Karpas-422 (cell line): ENCODE measurements at regions not wholly inside any gene's neighbourhood (a gene's known extent, or its start where the extent isn't known, plus 50 kb on each side); places are given as distances from the start of the nearest gene placed in this dataset.
"Not testable (repeated sequence)": the region's sequence is repeated elsewhere in the genome, so short reads cannot be mapped to it uniquely, and the experiment has no call there.

Source experiments
- DNase-seq: peaks from one replicate; pipeline ENCODE4 v3.0.0-alpha.2; 2015
- H2AFZ ChIP-seq: fragments of 200-600 bp; sonication (generic); 2 replicates; pipeline ENCODE4 v1.6.1; 2014; ENCODE audit warnings: antibody characterized with exemption, low read length, mixed read lengths
- H3K27ac ChIP-seq: fragments of 200-600 bp; sonication (generic); 2 replicates; pipeline ENCODE4 v1.5.1; 2014; ENCODE audit warnings: mild to moderate bottlenecking, low read length, moderate library complexity
- H3K27me3 ChIP-seq: fragments of 200-600 bp; sonication (generic); 2 replicates; pipeline ENCODE4 v1.6.1; 2014; ENCODE audit warnings: low read length, mixed read lengths
- H3K36me3 ChIP-seq: fragments of 200-600 bp; sonication (generic); 2 replicates; pipeline ENCODE4 v1.6.1; 2014; ENCODE audit warnings: low read length, mixed read lengths; ENCODE audit not compliant: insufficient read depth
- H3K4me1 ChIP-seq: fragments of 200-600 bp; sonication (generic); 2 replicates; pipeline ENCODE4 v1.6.1; 2014; ENCODE audit warnings: mild to moderate bottlenecking, low read length, mixed read lengths
- H3K4me2 ChIP-seq: fragments of 200-600 bp; sonication (generic); 2 replicates; pipeline ENCODE4 v1.6.1; 2014; ENCODE audit warnings: low read length, low read depth, mild to moderate bottlenecking; ENCODE audit not compliant: poor library complexity, severe bottlenecking
- H3K4me3 ChIP-seq: fragments of 200-600 bp; sonication (generic); 2 replicates; pipeline ENCODE4 v1.5.1; 2014; ENCODE audit warnings: mild to moderate bottlenecking, antibody characterized with exemption, low read length, mixed read lengths
- H3K79me2 ChIP-seq: fragments of 200-600 bp; sonication (generic); 2 replicates; pipeline ENCODE4 v1.6.1; 2014; ENCODE audit warnings: mild to moderate bottlenecking, low read length, mixed read lengths
- H3K9ac ChIP-seq: fragments of 200-600 bp; sonication (generic); 2 replicates; pipeline ENCODE4 v1.6.0; 2014; ENCODE audit warnings: low read length
- H3K9me2 ChIP-seq: fragments of 200-600 bp; sonication (generic), shearing (Covaris generic); replicated peaks from 2 replicates; pipeline ENCODE4 v1.6.0; 2014; ENCODE audit warnings: mild to moderate bottlenecking, low read length, moderate library complexity; ENCODE audit not compliant: insufficient read depth
- H3K9me3 ChIP-seq: fragments of 300-700, 200-600 bp; sonication (generic); 2 replicates; pipeline ENCODE4 v1.6.1; 2014; ENCODE audit warnings: low read length, mixed read lengths
- H4K20me1 ChIP-seq: fragments of 200-600 bp; sonication (generic); 2 replicates; pipeline ENCODE4 v1.6.1; 2014; ENCODE audit warnings: mild to moderate bottlenecking, antibody characterized with exemption, low read length, low read depth; ENCODE audit not compliant: insufficient read depth

GRCh38 chr11:81227409-81227808 is 1506.3 kb downstream of the FAM181B start:
- not testable (repeated sequence) for H3K4me3 ChIP-seq, H3K9me2 ChIP-seq, DNase-seq, H3K36me3 ChIP-seq, H3K4me1 ChIP-seq, H3K9me3 ChIP-seq, H3K27me3 ChIP-seq, H4K20me1 ChIP-seq, H3K79me2 ChIP-seq, H3K9ac ChIP-seq, H3K27ac ChIP-seq, H3K4me2 ChIP-seq, H2AFZ ChIP-seq

GRCh38 chr11:81224396-81224795 is 1509.3 kb downstream of the FAM181B start:
- Histone ChIP-seq H3K27me3 (no peaks in the 10 kb centered on the region), H3K36me3 (no peaks in the 10 kb centered on the region), H3K9ac (no peak overlapping the region), H3K4me2 (no peak overlapping the region), H2AFZ (no peak overlapping the region), H3K9me2 (no peaks in the 10 kb centered on the region; the same call in 1 of the 2 replicates), H3K27ac (no peak overlapping the region), H3K9me3 (no peaks in the 10 kb centered on the region), H3K79me2 (no peaks in the 10 kb centered on the region), H4K20me1 (no peaks in the 10 kb centered on the region), H3K4me1 (no peaks in the 10 kb centered on the region), H3K4me3 (no peak overlapping the region)
- no peak for DNase-seq

- no peaks in the 10 kb centered on the region; the same call in 1 of the 2 replicates for H3K9me2 ChIP-seq
- H3K4me3 ChIP-seq, result no peak overlapping the region
- no peaks in the 10 kb centered on the region for H3K4me1 ChIP-seq
- no peak overlapping the region for H2AFZ ChIP-seq
- no peak overlapping the region for H3K27ac ChIP-seq
- DNase-seq, result no peak
- no peaks in the 10 kb centered on the region for H4K20me1 ChIP-seq
- H3K79me2 ChIP-seq, result no peaks in the 10 kb centered on the region
- no peak overlapping the region for H3K4me2 ChIP-seq
- no peak overlapping the region for H3K9ac ChIP-seq
- no peaks in the 10 kb centered on the region for H3K27me3 ChIP-seq
- H3K36me3 ChIP-seq, result no peaks in the 10 kb centered on the region
- no peaks in the 10 kb centered on the region for H3K9me3 ChIP-seq
Measured at GRCh38 chr11:81222491-81222890, 1511.2 kb downstream of the FAM181B start.

GRCh38 chr11:81220146-81220895 is 1513.3 kb downstream of the FAM181B start:
- H3K4me3 ChIP-seq, result no peak overlapping the region

GRCh38 chr11:81219661-81220060 is 1514.0 kb downstream of the FAM181B start:
- Histone ChIP-seq H3K4me1 (no peaks in the 10 kb centered on the region), H3K4me2 (no peak overlapping the region), H3K9me3 (no peaks in the 10 kb centered on the region; the same call in 1 of the 2 replicates), H3K9me2 (no peaks in the 10 kb centered on the region), H3K79me2 (no peaks in the 10 kb centered on the region), H3K36me3 (no peaks in the 10 kb centered on the region), H4K20me1 (no peaks in the 10 kb centered on the region), H3K9ac (no peak overlapping the region), H3K4me3 (no peak overlapping the region), H3K27ac (no peak overlapping the region), H3K27me3 (no peaks in the 10 kb centered on the region), H2AFZ (no peak overlapping the region)
- DNase-seq, result no peak

More at GRCh38 chr11:81220146-81220895, 1513.3 kb downstream of the FAM181B start:
- Histone ChIP-seq H3K9ac (no peak overlapping the region), H3K79me2 (no peaks in the 10 kb centered on the region), H3K4me1 (no peaks in the 10 kb centered on the region), H4K20me1 (no peaks in the 10 kb centered on the region), H3K9me3 (no peaks in the 10 kb centered on the region; the same call in 1 of the 2 replicates), H3K4me2 (no peak overlapping the region), H3K36me3 (no peaks in the 10 kb centered on the region), H2AFZ (no peak overlapping the region), H3K27ac (no peak overlapping the region), H3K9me2 (no peaks in the 10 kb centered on the region), H3K27me3 (no peaks in the 10 kb centered on the region)
- no peak for DNase-seq

GRCh38 chr11:81218440-81218839 is 1515.2 kb downstream of the FAM181B start:
- no peak overlapping the region for H3K27ac ChIP-seq
- H3K9ac ChIP-seq, result no peak overlapping the region
- H3K9me2 ChIP-seq, result no peaks in the 10 kb centered on the region

GRCh38 chr11:81211050-81211449 is 1522.6 kb downstream of the FAM181B start:
- peaks cover 13% of the 10 kb centered on the region; the same call in 1 of the 2 replicates for H3K9me3 ChIP-seq
- no peak overlapping the region for H3K4me2 ChIP-seq
- H4K20me1 ChIP-seq, result no peaks in the 10 kb centered on the region
- no peaks in the 10 kb centered on the region for H3K27me3 ChIP-seq
- no peak overlapping the region for H3K9ac ChIP-seq
- H3K9me2 ChIP-seq, result 0 out of 2 replicates have a peak, but pooled peaks cover 7% of the 10 kb centered on the region
- no peaks in the 10 kb centered on the region for H3K79me2 ChIP-seq
- H3K4me1 ChIP-seq, result no peaks in the 10 kb centered on the region
- H2AFZ ChIP-seq, result no peak overlapping the region
- no peak for DNase-seq
- no peaks in the 10 kb centered on the region for H3K36me3 ChIP-seq
- H3K4me3 ChIP-seq, result no peak overlapping the region
- H3K27ac ChIP-seq, result no peak overlapping the region

More at GRCh38 chr11:81218440-81218839, 1515.2 kb downstream of the FAM181B start:
- Histone ChIP-seq H3K36me3 (no peaks in the 10 kb centered on the region), H3K79me2 (no peaks in the 10 kb centered on the region), H3K4me3 (no peak overlapping the region), H3K4me1 (no peaks in the 10 kb centered on the region), H4K20me1 (no peaks in the 10 kb centered on the region), H3K4me2 (no peak overlapping the region), H3K27me3 (no peaks in the 10 kb centered on the region), H3K9me3 (no peaks in the 10 kb centered on the region; the same call in 1 of the 2 replicates), H2AFZ (no peak overlapping the region)
- DNase-seq, result no peak

- Histone ChIP-seq H3K4me3 (no peak overlapping the region), H3K36me3 (no peaks in the 10 kb centered on the region), H3K4me2 (no peak overlapping the region), H3K79me2 (no peaks in the 10 kb centered on the region), H2AFZ (no peak overlapping the region), H4K20me1 (no peaks in the 10 kb centered on the region), H3K27ac (no peak overlapping the region), H3K9ac (no peak overlapping the region), H3K27me3 (no peaks in the 10 kb centered on the region), H3K4me1 (no peaks in the 10 kb centered on the region), H3K9me2 (0 out of 2 replicates have a peak, but pooled peaks cover 7% of the 10 kb centered on the region), H3K9me3 (peaks cover 13% of the 10 kb centered on the region; the same call in 1 of the 2 replicates)
- no peak for DNase-seq
Measured at GRCh38 chr11:81207421-81208054, 1526.1 kb downstream of the FAM181B start.
